ENCODE measurements at regions not wholly inside any gene's neighbourhood (a gene's known extent, or its start where the extent isn't known, plus 50 kb on each side); places are given as distances from the start of the nearest gene placed in this dataset.

DNA sequence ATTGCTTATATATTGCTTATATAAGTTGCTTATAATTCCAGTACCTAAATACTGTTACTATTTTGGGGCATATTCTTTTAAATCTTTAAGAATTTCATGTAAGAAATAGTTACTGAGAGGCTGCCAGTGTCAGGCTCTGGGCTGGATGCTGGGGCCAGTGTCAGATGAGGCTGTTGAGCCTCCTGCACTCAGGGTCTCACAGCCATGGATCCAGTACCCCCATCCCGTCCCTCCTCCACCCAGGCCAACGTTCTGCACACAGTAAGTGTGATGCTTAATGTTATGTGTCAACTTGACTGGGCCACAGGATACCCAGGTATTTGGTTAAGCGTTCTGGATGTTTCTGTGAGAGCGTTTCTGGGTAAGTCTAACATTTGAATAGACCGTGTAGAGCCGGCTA lies 119.5 kb upstream of the PMEPA1 start:
- Histone ChIP-seq H3K36me3 (ENCODE audit: insufficient read depth) (no peaks in the 10 kb centered on the region), H3K9me2 (ENCODE audit: insufficient read depth) (no peaks in the 10 kb centered on the region), H3K79me2 (replicated peaks; ENCODE audit: insufficient read depth) (no peaks in the 10 kb centered on the region), H3F3A (replicated peaks; ENCODE audit: low read depth) (no peaks in the 10 kb centered on the region), H3K4me2 (no peak overlapping the region), H4K20me1 (replicated peaks; ENCODE audit: insufficient read depth) (no peaks in the 10 kb centered on the region), H3K4me1 (ENCODE audit: insufficient read depth) (no peaks in the 10 kb centered on the region), H2AFZ (no peak overlapping the region), H3K27ac (ENCODE audit: low read depth) (no peak overlapping the region), H3K27me3 (ENCODE audit: insufficient read depth) (no peaks in the 10 kb centered on the region), H3K4me3 (no peak overlapping the region)
- ATAC-seq (no peak), DNase-seq (ENCODE audit: low spot score) (no peak)
- Mint-ChIP-seq H3K4me3 (no peak overlapping the region), H3K27ac (no peak overlapping the region), H3K36me3 (ENCODE audit: low read depth) (no peaks in the 10 kb centered on the region), H3K9me3 (no peaks in the 10 kb centered on the region), H3K4me1 (no peaks in the 10 kb centered on the region), H3K27me3 (ENCODE audit: insufficient read depth, low read depth, poor library complexity) (no peaks in the 10 kb centered on the region)
- TF ChIP-seq ZNF114 (CRISPR knock-in tag; IDR thresholded peaks at IDR 0.05) = no peak
- TF ChIP-seq EZH2phosphoT487 (IDR thresholded peaks at IDR 0.05; ENCODE audit: unreplicated experiment) = no peak
- TF ChIP-seq POLR2AphosphoS5 (IDR thresholded peaks at IDR 0.05; ENCODE audit: low read depth) = no peak
- TF ChIP-seq, protein P1, sequence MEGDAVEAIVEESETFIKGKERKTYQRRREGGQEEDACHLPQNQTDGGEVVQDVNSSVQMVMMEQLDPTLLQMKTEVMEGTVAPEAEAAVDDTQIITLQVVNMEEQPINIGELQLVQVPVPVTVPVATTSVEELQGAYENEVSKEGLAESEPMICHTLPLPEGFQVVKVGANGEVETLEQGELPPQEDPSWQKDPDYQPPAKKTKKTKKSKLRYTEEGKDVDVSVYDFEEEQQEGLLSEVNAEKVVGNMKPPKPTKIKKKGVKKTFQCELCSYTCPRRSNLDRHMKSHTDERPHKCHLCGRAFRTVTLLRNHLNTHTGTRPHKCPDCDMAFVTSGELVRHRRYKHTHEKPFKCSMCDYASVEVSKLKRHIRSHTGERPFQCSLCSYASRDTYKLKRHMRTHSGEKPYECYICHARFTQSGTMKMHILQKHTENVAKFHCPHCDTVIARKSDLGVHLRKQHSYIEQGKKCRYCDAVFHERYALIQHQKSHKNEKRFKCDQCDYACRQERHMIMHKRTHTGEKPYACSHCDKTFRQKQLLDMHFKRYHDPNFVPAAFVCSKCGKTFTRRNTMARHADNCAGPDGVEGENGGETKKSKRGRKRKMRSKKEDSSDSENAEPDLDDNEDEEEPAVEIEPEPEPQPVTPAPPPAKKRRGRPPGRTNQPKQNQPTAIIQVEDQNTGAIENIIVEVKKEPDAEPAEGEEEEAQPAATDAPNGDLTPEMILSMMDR (conservative IDR thresholded peaks at IDR 0.05; ENCODE audit: low read depth in 2 of 2) = no peak
- no peak for TF ChIP-seq ZNF331 (CRISPR knock-in tag; IDR thresholded peaks at IDR 0.05; ENCODE audit: low read depth)
- no peak for TF ChIP-seq EZH2 (IDR thresholded peaks at IDR 0.05; ENCODE audit: low read depth, unreplicated experiment)
- TF ChIP-seq CREB1 (CRISPR knock-in tag; IDR thresholded peaks at IDR 0.05; ENCODE audit: low read depth) = no peak
- TF ChIP-seq, protein P2, sequence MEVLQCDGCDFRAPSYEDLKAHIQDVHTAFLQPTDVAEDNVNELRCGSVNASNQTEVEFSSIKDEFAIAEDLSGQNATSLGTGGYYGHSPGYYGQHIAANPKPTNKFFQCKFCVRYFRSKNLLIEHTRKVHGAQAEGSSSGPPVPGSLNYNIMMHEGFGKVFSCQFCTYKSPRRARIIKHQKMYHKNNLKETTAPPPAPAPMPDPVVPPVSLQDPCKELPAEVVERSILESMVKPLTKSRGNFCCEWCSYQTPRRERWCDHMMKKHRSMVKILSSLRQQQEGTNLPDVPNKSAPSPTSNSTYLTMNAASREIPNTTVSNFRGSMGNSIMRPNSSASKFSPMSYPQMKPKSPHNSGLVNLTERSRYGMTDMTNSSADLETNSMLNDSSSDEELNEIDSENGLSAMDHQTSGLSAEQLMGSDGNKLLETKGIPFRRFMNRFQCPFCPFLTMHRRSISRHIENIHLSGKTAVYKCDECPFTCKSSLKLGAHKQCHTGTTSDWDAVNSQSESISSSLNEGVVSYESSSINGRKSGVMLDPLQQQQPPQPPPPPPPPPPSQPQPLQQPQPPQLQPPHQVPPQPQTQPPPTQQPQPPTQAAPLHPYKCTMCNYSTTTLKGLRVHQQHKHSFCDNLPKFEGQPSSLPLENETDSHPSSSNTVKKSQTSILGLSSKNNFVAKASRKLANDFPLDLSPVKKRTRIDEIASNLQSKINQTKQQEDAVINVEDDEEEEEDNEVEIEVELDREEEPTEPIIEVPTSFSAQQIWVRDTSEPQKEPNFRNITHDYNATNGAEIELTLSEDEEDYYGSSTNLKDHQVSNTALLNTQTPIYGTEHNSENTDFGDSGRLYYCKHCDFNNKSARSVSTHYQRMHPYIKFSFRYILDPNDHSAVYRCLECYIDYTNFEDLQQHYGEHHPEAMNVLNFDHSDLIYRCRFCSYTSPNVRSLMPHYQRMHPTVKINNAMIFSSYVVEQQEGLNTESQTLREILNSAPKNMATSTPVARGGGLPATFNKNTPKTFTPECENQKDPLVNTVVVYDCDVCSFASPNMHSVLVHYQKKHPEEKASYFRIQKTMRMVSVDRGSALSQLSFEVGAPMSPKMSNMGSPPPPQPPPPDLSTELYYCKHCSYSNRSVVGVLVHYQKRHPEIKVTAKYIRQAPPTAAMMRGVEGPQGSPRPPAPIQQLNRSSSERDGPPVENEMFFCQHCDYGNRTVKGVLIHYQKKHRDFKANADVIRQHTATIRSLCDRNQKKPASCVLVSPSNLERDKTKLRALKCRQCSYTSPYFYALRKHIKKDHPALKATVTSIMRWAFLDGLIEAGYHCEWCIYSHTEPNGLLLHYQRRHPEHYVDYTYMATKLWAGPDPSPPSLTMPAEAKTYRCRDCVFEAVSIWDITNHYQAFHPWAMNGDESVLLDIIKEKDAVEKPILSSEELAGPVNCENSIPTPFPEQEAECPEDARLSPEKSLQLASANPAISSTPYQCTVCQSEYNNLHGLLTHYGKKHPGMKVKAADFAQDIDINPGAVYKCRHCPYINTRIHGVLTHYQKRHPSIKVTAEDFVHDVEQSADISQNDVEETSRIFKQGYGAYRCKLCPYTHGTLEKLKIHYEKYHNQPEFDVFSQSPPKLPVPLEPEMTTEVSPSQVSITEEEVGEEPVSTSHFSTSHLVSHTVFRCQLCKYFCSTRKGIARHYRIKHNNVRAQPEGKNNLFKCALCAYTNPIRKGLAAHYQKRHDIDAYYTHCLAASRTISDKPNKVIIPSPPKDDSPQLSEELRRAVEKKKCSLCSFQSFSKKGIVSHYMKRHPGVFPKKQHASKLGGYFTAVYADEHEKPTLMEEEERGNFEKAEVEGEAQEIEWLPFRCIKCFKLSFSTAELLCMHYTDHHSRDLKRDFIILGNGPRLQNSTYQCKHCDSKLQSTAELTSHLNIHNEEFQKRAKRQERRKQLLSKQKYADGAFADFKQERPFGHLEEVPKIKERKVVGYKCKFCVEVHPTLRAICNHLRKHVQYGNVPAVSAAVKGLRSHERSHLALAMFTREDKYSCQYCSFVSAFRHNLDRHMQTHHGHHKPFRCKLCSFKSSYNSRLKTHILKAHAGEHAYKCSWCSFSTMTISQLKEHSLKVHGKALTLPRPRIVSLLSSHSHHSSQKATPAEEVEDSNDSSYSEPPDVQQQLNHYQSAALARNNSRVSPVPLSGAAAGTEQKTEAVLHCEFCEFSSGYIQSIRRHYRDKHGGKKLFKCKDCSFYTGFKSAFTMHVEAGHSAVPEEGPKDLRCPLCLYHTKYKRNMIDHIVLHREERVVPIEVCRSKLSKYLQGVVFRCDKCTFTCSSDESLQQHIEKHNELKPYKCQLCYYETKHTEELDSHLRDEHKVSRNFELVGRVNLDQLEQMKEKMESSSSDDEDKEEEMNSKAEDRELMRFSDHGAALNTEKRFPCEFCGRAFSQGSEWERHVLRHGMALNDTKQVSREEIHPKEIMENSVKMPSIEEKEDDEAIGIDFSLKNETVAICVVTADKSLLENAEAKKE (CRISPR knock-in tag; IDR thresholded peaks at IDR 0.05) = no peak
- TF ChIP-seq JUNB (IDR thresholded peaks at IDR 0.05; ENCODE audit: unreplicated experiment) = no peak
- no peak for TF ChIP-seq NANOG (IDR thresholded peaks at IDR 0.05; ENCODE audit: borderline replicate concordance)
- TF ChIP-seq, protein P3, sequence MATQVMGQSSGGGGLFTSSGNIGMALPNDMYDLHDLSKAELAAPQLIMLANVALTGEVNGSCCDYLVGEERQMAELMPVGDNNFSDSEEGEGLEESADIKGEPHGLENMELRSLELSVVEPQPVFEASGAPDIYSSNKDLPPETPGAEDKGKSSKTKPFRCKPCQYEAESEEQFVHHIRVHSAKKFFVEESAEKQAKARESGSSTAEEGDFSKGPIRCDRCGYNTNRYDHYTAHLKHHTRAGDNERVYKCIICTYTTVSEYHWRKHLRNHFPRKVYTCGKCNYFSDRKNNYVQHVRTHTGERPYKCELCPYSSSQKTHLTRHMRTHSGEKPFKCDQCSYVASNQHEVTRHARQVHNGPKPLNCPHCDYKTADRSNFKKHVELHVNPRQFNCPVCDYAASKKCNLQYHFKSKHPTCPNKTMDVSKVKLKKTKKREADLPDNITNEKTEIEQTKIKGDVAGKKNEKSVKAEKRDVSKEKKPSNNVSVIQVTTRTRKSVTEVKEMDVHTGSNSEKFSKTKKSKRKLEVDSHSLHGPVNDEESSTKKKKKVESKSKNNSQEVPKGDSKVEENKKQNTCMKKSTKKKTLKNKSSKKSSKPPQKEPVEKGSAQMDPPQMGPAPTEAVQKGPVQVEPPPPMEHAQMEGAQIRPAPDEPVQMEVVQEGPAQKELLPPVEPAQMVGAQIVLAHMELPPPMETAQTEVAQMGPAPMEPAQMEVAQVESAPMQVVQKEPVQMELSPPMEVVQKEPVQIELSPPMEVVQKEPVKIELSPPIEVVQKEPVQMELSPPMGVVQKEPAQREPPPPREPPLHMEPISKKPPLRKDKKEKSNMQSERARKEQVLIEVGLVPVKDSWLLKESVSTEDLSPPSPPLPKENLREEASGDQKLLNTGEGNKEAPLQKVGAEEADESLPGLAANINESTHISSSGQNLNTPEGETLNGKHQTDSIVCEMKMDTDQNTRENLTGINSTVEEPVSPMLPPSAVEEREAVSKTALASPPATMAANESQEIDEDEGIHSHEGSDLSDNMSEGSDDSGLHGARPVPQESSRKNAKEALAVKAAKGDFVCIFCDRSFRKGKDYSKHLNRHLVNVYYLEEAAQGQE (IDR thresholded peaks at IDR 0.05; ENCODE audit: unreplicated experiment) = no peak
- TF ChIP-seq, protein P4, sequence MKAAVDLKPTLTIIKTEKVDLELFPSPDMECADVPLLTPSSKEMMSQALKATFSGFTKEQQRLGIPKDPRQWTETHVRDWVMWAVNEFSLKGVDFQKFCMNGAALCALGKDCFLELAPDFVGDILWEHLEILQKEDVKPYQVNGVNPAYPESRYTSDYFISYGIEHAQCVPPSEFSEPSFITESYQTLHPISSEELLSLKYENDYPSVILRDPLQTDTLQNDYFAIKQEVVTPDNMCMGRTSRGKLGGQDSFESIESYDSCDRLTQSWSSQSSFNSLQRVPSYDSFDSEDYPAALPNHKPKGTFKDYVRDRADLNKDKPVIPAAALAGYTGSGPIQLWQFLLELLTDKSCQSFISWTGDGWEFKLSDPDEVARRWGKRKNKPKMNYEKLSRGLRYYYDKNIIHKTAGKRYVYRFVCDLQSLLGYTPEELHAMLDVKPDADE (IDR thresholded peaks at IDR 0.05) = no peak
- TF ChIP-seq STAT1 (IDR thresholded peaks at IDR 0.05; ENCODE audit: unreplicated experiment) = no peak
